GM23338 (cell line): ENCODE measurements at regions not wholly inside any gene's neighbourhood (a gene's known extent, or its start where the extent isn't known, plus 50 kb on each side); places are given as distances from the start of the nearest gene placed in this dataset.

Source experiments
- CREB1 ChIP-seq: fragments of 250-450 bp; sonication (Bioruptor Pico); IDR thresholded peaks from 2 replicates; pipeline ENCODE4 v1.5.0; 2020; ENCODE audit warnings: low read depth, mild to moderate bottlenecking, moderate library complexity
- EZH2 ChIP-seq: fragments of 200-600 bp; sonication (generic); IDR thresholded peaks from one replicate; pipeline ENCODE4 v1.8.0; 2017; ENCODE audit warnings: antibody characterized with exemption, mild to moderate bottlenecking, low read depth; ENCODE audit not compliant: unreplicated experiment
- EZH2phosphoT487 ChIP-seq: fragments of 200-600 bp; sonication (generic); IDR thresholded peaks from one replicate; pipeline ENCODE4 v1.8.1; 2018; ENCODE audit warnings: antibody characterized with exemption; ENCODE audit not compliant: unreplicated experiment
- JUNB ChIP-seq: IDR thresholded peaks from one replicate; pipeline ENCODE4 v1.6.1; 2016; ENCODE audit warnings: antibody characterized with exemption; ENCODE audit not compliant: unreplicated experiment
- NANOG ChIP-seq: IDR thresholded peaks from 2 replicates; pipeline ENCODE4 v1.6.1; 2016; ENCODE audit warnings: antibody characterized with exemption, borderline replicate concordance
- POLR2AphosphoS5 ChIP-seq: IDR thresholded peaks from 2 replicates; pipeline ENCODE4 v1.6.1; 2016; ENCODE audit warnings: antibody characterized with exemption, low read depth
- STAT1 ChIP-seq: IDR thresholded peaks from one replicate; pipeline ENCODE4 v1.6.1; 2016; ENCODE audit warnings: antibody characterized with exemption; ENCODE audit not compliant: unreplicated experiment
- ZNF331 ChIP-seq: fragments of 250-450 bp; sonication (Bioruptor Pico); IDR thresholded peaks from 2 replicates; pipeline ENCODE4 v1.5.0; 2020; ENCODE audit warnings: low read depth, mild to moderate bottlenecking, moderate library complexity
- ZNF462 ChIP-seq: fragments of 250-450 bp; sonication (Bioruptor Pico); IDR thresholded peaks from 2 replicates; pipeline ENCODE4 v1.5.0; 2020; ENCODE audit warnings: mild to moderate bottlenecking, moderate library complexity
- TF ChIP-seq, protein P1 (sequence below): IDR thresholded peaks from one replicate; pipeline ENCODE4 v1.6.1; 2018; ENCODE audit warnings: antibody characterized with exemption; ENCODE audit not compliant: unreplicated experiment
- TF ChIP-seq, protein P2 (sequence below), 2 experiments: fragments of 200-600 bp in 1 of 2; sonication (generic) in 1 of 2; conservative IDR thresholded peaks; 2 replicates each; pipeline versions ENCODE4 v1.5.1 to v1.6.1; 2016 to 2017; ENCODE audit warnings: antibody characterized with exemption in 2 of 2, low read depth in 2 of 2, mild to moderate bottlenecking in 2 of 2, moderate library complexity in 1 of 2

GRCh38 chr4:75122424-75123014 lies 189.6 kb downstream of the PARM1 start:
- TF ChIP-seq, protein P1, sequence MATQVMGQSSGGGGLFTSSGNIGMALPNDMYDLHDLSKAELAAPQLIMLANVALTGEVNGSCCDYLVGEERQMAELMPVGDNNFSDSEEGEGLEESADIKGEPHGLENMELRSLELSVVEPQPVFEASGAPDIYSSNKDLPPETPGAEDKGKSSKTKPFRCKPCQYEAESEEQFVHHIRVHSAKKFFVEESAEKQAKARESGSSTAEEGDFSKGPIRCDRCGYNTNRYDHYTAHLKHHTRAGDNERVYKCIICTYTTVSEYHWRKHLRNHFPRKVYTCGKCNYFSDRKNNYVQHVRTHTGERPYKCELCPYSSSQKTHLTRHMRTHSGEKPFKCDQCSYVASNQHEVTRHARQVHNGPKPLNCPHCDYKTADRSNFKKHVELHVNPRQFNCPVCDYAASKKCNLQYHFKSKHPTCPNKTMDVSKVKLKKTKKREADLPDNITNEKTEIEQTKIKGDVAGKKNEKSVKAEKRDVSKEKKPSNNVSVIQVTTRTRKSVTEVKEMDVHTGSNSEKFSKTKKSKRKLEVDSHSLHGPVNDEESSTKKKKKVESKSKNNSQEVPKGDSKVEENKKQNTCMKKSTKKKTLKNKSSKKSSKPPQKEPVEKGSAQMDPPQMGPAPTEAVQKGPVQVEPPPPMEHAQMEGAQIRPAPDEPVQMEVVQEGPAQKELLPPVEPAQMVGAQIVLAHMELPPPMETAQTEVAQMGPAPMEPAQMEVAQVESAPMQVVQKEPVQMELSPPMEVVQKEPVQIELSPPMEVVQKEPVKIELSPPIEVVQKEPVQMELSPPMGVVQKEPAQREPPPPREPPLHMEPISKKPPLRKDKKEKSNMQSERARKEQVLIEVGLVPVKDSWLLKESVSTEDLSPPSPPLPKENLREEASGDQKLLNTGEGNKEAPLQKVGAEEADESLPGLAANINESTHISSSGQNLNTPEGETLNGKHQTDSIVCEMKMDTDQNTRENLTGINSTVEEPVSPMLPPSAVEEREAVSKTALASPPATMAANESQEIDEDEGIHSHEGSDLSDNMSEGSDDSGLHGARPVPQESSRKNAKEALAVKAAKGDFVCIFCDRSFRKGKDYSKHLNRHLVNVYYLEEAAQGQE: no peak
- TF ChIP-seq EZH2phosphoT487 (no peak), EZH2 (no peak), STAT1 (no peak), POLR2AphosphoS5 (no peak), JUNB (no peak), CREB1 (CRISPR knock-in tag) (no peak), ZNF331 (CRISPR knock-in tag) (no peak), ZNF462 (CRISPR knock-in tag) (no peak), NANOG (no peak)
- TF ChIP-seq, protein P2, sequence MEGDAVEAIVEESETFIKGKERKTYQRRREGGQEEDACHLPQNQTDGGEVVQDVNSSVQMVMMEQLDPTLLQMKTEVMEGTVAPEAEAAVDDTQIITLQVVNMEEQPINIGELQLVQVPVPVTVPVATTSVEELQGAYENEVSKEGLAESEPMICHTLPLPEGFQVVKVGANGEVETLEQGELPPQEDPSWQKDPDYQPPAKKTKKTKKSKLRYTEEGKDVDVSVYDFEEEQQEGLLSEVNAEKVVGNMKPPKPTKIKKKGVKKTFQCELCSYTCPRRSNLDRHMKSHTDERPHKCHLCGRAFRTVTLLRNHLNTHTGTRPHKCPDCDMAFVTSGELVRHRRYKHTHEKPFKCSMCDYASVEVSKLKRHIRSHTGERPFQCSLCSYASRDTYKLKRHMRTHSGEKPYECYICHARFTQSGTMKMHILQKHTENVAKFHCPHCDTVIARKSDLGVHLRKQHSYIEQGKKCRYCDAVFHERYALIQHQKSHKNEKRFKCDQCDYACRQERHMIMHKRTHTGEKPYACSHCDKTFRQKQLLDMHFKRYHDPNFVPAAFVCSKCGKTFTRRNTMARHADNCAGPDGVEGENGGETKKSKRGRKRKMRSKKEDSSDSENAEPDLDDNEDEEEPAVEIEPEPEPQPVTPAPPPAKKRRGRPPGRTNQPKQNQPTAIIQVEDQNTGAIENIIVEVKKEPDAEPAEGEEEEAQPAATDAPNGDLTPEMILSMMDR (conservative IDR thresholded peaks at IDR 0.05; ENCODE audit: low read depth in 2 of 2): no peak
